IPS-20b (cell line): ENCODE measurements at regions not wholly inside any gene's neighbourhood (a gene's known extent, or its start where the extent isn't known, plus 50 kb on each side); places are given as distances from the start of the nearest gene placed in this dataset.

ENCODE experiments used
- H3K27ac ChIP-seq: one replicate; pipeline ENCODE4 v1.5.1; 2013; ENCODE audit warnings: low read length
- H3K27me3 ChIP-seq: 2 replicates; pipeline ENCODE4 v1.6.1; 2013; ENCODE audit warnings: mild to moderate bottlenecking, low read length, inconsistent platforms; ENCODE audit not compliant: insufficient read depth
- H3K36me3 ChIP-seq: 2 replicates; pipeline ENCODE4 v1.6.1; 2013; ENCODE audit warnings: low read depth, mild to moderate bottlenecking, inconsistent platforms, low read length, moderate library complexity; ENCODE audit not compliant: insufficient read depth
- H3K4me1 ChIP-seq: 2 replicates; pipeline ENCODE4 v1.6.1; 2013; ENCODE audit warnings: mild to moderate bottlenecking, control low read depth, inconsistent platforms, low read length, moderate library complexity; ENCODE audit not compliant: insufficient read depth
- H3K4me3 ChIP-seq: 2 replicates; pipeline ENCODE4 v1.5.1; 2013; ENCODE audit warnings: mild to moderate bottlenecking, low read length, inconsistent platforms
- H3K9ac ChIP-seq: 2 replicates; pipeline ENCODE4 v1.6.1; 2013; ENCODE audit warnings: low read depth, mild to moderate bottlenecking, inconsistent platforms, low read length, moderate library complexity
- H3K9me3 ChIP-seq: 2 replicates; pipeline ENCODE4 v1.6.1; 2013; ENCODE audit warnings: mild to moderate bottlenecking, low read depth, low read length, inconsistent platforms; ENCODE audit not compliant: insufficient read depth

DNA sequence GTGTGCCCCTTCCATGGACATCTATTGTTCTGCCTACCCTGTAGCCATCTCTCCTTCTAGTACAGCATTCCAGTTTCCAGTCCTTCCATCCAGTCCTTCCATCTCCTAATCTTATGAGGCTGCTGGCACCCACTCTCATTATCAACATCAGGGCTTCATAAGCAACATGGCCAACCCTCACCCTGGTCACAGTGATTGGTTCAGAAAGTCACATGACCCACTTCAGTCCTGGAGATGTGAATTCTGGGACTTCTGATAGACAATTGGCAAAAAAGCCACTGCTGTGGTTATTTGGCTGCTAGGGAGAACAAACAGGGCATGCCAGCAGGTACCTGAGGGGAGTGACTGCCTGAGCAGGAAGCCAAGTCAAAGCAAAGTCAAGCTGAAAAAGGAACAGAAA lies 164.7 kb upstream of the C16orf82 start:
- Histone ChIP-seq H3K4me3 (no peak overlapping the region), H3K9ac (no peak overlapping the region), H3K4me1 (no peaks in the 10 kb centered on the region), H3K27ac (no peak overlapping the region), H3K9me3 (no peaks in the 10 kb centered on the region), H3K36me3 (no peaks in the 10 kb centered on the region), H3K27me3 (no peaks in the 10 kb centered on the region)

DNA sequence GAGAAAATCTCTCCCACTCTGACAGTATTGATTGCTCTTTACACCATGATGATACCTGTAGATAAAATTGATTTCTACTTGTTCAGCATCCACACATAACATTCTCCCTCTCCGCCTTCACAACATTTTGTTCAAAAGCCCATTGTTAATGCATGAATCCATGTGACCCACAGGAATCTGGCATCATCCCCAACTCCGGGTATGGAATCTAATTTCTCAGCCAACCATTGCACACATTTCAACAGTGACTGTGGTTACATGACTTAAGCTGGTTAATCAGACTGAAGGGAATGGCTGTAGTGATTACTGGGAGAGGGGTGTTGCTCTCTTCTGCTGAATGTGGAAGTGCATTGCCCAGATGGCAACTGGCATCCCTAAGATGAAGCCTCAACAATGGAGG lies 161.4 kb upstream of the C16orf82 start:
- Histone ChIP-seq H3K9ac (no peak overlapping the region), H3K4me1 (no peaks in the 10 kb centered on the region), H3K27ac (no peak overlapping the region), H3K9me3 (no peaks in the 10 kb centered on the region), H3K36me3 (no peaks in the 10 kb centered on the region), H3K27me3 (no peaks in the 10 kb centered on the region), H3K4me3 (no peak overlapping the region)

DNA sequence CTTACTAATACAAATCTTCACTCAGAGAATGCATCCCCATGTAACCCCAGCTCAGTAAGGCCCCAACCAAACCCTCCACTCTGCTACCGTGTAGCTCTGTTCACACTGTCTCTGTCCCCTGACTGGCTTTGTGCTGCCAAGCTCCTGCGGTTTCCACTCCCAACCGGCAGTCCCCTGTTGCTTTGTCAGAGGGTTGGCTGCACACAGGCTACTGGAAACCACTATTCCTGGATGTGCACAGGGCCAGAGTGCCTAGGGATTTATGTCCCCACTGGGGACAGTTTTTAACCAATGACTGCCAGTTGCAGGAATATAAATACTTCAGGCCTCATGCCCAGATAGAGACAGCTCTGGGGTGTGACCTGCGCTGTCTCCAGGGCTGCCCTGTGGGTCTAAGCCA lies 157.1 kb upstream of the C16orf82 start:
- H3K9ac ChIP-seq: no peak overlapping the region
- H3K27ac ChIP-seq: no peak overlapping the region
- no peaks in the 10 kb centered on the region for H3K36me3 ChIP-seq
- H3K4me1 ChIP-seq: no peaks in the 10 kb centered on the region
- H3K4me3 ChIP-seq: no peak overlapping the region
- H3K27me3 ChIP-seq: no peaks in the 10 kb centered on the region
- H3K9me3 ChIP-seq: no peaks in the 10 kb centered on the region

DNA sequence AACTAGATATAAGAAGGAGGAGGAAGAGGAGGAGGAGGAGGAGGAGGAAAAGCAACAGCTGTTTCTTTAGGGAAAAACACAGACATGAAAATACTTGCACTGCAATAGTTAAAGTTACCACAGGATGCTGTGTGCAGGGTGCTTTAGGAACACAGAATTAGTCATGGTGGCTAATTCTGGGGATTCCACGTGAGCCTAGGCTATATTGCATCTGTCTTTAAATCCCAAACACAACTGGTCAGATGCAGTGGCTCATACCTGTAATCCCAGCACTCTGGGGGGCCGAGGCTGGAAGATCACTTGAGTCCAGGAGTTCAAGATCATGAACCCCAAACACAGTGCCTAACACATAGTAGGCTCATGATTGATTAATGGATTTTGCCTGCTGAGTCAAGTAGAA lies 155.3 kb upstream of the C16orf82 start:
- Histone ChIP-seq H3K36me3 (no peaks in the 10 kb centered on the region), H3K9me3 (no peaks in the 10 kb centered on the region), H3K27me3 (no peaks in the 10 kb centered on the region), H3K9ac (no peak overlapping the region), H3K27ac (no peak overlapping the region), H3K4me1 (no peaks in the 10 kb centered on the region), H3K4me3 (no peak overlapping the region)

DNA sequence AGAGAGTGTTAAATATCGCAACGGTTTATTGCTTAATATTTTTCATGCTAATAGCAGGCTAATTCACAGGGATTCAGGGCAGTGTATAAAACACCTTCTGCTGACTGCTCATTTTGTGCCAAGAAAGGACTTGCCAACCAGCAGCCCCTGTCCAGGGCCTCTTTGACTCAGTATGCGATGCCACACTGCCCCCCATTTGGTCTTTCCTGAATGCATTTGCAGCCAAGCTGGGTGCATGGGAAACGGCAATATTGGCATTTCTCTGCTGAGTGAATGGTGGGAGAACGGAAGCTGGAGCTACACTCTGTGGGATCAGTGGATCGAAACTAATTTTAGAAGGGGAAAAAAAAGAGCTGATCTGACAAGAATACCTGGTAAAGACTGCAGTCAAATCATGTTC lies 152.9 kb upstream of the C16orf82 start:
- H3K27me3 ChIP-seq: no peaks in the 10 kb centered on the region
- no peaks in the 10 kb centered on the region for H3K36me3 ChIP-seq
- H3K27ac ChIP-seq: no peak overlapping the region
- H3K4me3 ChIP-seq: no peak overlapping the region
- H3K9me3 ChIP-seq: no peaks in the 10 kb centered on the region
- H3K4me1 ChIP-seq: no peaks in the 10 kb centered on the region
- H3K9ac ChIP-seq: no peak overlapping the region

DNA sequence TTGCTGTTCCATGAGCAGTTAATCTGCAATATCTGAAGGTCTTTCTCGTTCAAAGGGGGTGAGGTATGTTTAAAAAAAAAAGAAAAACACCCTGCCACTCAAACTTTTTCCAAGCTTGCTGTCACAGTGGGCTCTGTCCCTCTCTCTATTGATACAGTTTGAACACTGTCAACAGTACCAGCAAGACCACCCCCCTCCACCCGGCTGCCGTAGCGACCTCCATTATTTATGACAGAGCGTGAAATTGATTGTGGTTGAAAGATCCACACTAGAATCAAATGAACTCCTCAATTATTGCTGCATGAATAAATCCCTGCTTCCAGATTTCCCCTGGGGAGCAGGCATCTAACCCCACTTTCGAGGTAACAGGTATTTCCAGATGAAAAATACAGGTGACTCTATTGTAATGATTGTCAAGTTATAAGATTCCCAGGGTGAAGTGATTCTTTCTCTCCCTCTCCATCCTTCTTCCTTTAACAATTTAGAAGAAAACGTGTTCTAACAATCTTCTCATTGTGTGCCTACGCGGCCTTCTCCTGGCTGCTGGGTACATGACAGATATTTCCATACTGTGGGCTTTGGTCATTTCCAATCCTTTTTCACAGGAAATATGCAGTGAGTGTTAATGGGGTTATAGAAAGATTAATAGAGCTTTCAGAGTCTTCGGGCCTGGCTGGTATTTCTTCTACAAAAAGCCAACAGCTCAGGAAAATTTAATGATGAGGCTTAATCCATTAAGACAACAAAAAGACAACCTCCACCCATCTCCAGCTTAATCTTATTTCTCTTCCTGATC lies 135.7 kb upstream of the C16orf82 start:
- Histone ChIP-seq H3K27ac (no peak overlapping the region), H3K4me3 (no peak overlapping the region), H3K36me3 (no peaks in the 10 kb centered on the region), H3K9me3 (no peaks in the 10 kb centered on the region; the same call in 1 of the 2 replicates), H3K9ac (no peak overlapping the region), H3K27me3 (no peaks in the 10 kb centered on the region; the same call in 1 of the 2 replicates), H3K4me1 (no peaks in the 10 kb centered on the region)

DNA sequence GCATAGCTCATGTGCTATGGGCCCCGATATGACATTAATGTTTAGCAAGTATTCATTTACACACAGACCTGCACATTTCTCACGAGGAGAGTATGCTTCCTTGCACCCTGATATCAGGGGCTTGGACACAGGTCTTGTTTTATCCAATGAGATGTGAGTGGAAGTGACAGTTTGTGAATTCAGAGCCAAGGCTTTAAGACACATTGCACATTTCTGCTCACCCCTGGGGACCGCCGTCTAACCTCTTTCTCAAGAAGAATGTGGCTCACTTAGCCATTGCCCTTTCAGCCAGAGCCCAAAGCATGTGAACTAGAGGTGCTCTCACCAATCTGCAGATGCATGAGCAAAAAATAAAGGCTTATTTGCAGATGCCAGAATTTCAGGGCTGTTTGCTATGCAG lies 116.1 kb upstream of the C16orf82 start:
- Histone ChIP-seq H3K27me3 (peaks cover 9% of the 10 kb centered on the region), H3K4me3 (no peak overlapping the region), H3K4me1 (no peaks in the 10 kb centered on the region), H3K9me3 (no peaks in the 10 kb centered on the region), H3K27ac (no peak overlapping the region), H3K36me3 (no peaks in the 10 kb centered on the region), H3K9ac (no peak overlapping the region)

DNA sequence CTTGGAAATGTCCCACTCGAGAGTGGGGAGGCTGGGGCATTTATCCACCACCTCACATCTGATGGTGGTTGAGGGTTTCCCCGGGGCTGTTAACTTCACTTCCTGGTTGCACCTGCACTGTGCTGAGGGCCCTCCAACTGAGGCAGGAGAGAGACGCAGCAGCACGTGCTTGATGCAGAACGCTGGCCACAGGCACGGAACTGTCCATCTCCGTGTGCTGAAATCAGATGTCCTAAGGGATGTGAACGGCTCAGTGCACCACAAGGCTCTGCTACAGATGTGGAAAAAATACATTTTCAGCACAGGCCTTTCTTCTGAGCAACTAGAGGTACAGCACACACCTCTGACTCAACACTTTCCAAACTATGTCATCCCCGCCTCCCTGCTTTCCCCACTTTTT lies 114.8 kb upstream of the C16orf82 start:
- no peak overlapping the region for H3K27ac ChIP-seq
- H3K9me3 ChIP-seq: no peaks in the 10 kb centered on the region
- no peak overlapping the region for H3K9ac ChIP-seq
- peaks cover 9% of the 10 kb centered on the region for H3K27me3 ChIP-seq
- H3K36me3 ChIP-seq: no peaks in the 10 kb centered on the region
- H3K4me1 ChIP-seq: no peaks in the 10 kb centered on the region
- no peak overlapping the region for H3K4me3 ChIP-seq

DNA sequence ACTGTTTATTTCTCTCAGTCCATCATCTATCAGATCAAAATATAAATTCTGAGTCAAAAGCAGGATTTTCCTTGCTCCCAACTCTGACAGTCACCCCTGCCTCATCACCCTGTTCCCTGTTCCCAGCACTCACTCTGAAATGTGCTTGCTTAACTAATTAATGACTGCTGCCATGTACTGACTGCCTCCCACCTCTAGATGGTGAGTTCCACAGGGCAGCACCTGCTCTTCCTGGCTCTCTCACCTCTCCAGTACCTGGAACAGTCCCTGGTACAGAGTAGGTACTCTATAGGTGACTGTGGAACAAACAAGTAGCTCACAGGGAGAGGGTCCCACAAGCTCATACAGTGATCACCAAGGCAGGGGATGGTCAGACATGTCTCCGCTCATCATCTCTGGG lies 114.3 kb upstream of the C16orf82 start:
- Histone ChIP-seq H3K4me1 (no peaks in the 10 kb centered on the region), H3K27ac (no peak overlapping the region), H3K9ac (no peak overlapping the region), H3K27me3 (peaks cover 9% of the 10 kb centered on the region), H3K4me3 (no peak overlapping the region), H3K36me3 (no peaks in the 10 kb centered on the region), H3K9me3 (no peaks in the 10 kb centered on the region)

DNA sequence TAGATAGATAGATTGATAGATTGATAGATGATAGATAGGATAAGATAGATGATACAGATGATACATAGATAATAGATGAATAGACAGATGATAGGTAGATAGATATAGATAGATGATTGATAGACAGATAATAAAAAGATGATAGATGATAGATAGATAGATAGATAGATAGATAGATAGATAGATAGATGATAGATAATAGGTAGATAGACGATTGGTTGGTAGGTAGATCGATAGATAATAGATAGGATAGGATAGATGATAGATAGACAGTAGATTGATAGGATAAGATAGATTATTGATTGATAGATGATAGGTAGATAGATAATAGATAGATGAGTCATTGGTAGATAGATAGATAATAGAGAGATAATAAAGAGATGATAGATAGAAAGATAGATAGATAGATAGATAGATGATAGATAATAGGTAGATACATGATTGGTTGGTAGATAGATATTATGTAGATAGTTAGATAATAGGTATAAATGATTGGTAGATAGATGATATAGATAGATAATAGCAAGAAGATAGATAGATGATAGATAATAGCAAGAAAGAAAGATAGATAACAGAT lies 109.4 kb upstream of the C16orf82 start:
- Histone ChIP-seq H3K4me3 (no peak overlapping the region), H3K9ac (no peak overlapping the region), H3K36me3 (no peaks in the 10 kb centered on the region), H3K27ac (no peak overlapping the region), H3K27me3 (no peaks in the 10 kb centered on the region; the same call in 1 of the 2 replicates), H3K9me3 (no peaks in the 10 kb centered on the region), H3K4me1 (no peaks in the 10 kb centered on the region)

DNA sequence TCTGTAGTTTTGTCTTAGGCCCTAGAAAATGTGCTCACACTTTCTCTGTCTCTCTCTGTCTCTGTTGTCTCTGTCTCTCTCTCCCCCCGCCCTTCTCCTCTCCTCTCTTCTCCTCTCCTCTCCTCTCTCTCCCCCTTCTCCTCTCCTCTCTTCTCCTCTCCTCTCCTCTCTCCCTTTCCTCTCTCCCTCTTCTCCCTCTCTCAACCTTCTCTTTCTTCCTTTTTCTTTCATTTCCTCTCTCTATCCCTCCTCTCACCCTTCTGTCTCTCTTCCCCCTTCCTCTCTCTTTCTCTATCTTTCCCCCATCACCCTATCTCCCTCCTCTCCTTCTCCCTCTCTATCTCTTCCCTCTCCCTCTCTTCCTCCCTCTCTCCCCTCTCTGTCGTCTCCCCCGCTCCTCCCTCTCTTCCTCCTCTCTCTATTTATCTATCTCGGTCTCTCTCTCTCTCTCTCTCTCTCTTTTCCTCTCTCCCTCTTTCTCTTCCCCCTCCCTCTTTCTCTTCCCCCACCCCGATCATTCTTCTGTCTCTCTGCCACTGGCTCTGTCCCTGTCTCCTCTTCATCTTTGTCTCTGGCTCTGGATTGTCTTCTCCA lies 107.2 kb upstream of the C16orf82 start:
- H3K4me3 ChIP-seq: no peak overlapping the region
- H3K9me3 ChIP-seq: no peaks in the 10 kb centered on the region
- H3K27me3 ChIP-seq: no peaks in the 10 kb centered on the region; the same call in 1 of the 2 replicates
- no peak overlapping the region for H3K9ac ChIP-seq
- H3K4me1 ChIP-seq: no peaks in the 10 kb centered on the region
- no peak overlapping the region for H3K27ac ChIP-seq
- no peaks in the 10 kb centered on the region for H3K36me3 ChIP-seq

DNA sequence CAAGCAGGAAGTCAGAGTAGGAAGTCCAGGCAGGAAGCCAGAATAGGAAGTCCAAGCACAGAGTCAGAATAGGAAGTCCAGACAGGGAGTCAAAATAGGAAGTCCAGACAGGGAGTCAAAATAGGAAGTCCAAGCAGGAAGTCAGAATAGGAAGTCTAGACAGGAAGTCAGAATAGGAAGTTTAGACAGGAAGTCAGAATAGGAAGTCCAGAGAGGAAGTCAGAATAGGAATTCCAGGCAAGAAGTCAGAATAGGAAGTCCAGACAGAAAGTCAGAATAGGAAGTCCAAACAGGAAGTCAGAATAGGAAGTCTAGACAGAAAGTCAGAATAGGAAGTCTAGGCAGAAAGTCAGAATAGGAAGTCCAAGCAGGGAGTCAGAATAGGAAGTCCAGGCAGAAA lies 105.3 kb upstream of the C16orf82 start:
- Histone ChIP-seq H3K9me3 (no peaks in the 10 kb centered on the region), H3K27me3 (no peaks in the 10 kb centered on the region), H3K27ac (no peak overlapping the region), H3K36me3 (no peaks in the 10 kb centered on the region), H3K4me1 (no peaks in the 10 kb centered on the region), H3K4me3 (no peak overlapping the region), H3K9ac (no peak overlapping the region)
